ENCODE measurements at regions not wholly inside any gene's neighbourhood (a gene's known extent, or its start where the extent isn't known, plus 50 kb on each side); places are given as distances from the start of the nearest gene placed in this dataset.
"Not testable (repeated sequence)": the region's sequence is repeated elsewhere in the genome, so short reads cannot be mapped to it uniquely, and the experiment has no call there.

- H3K9me3 ChIP-seq (replicated peaks; ENCODE audit: control insufficient read depth, insufficient read depth, low read length); H3K79me2 ChIP-seq (ENCODE audit: control insufficient read depth, insufficient read depth, low read length); H4K20me1 ChIP-seq (replicated peaks; ENCODE audit: control insufficient read depth, extremely low read depth, insufficient read depth, low read length); H3K36me3 ChIP-seq (ENCODE audit: control insufficient read depth in 2 of 2, extremely low read depth in 1 of 2, insufficient read depth in 2 of 2, low read length in 2 of 2); POLR2A ChIA-PET; H2AFZ ChIP-seq (ENCODE audit: low read depth, low read length); H3K4me1 ChIP-seq (ENCODE audit: control insufficient read depth, extremely low read depth, insufficient read depth, low read length); intact Hi-C loops (cut with micrococcal nuclease); H3K9ac ChIP-seq (replicated peaks; ENCODE audit: extremely low read depth, insufficient read depth, low read length); dilution Hi-C loops (cut with MboI; ENCODE audit: extremely low pct_ligation_motif_present, low sequenced_read_pairs); CTCF ChIA-PET; H3K4me3 ChIP-seq (replicated peaks in 1 of 3; ENCODE audit: insufficient read depth in 1 of 3, low read depth in 1 of 3, low read length in 3 of 3); H3K27me3 ChIP-seq (ENCODE audit: control insufficient read depth in 2 of 2, insufficient read depth in 2 of 2, low read length in 2 of 2); H3K4me2 ChIP-seq (ENCODE audit: insufficient read depth, low read length); H3K9me1 ChIP-seq (replicated peaks; ENCODE audit: control insufficient read depth, extremely low read depth, insufficient read depth, low read length); H3K27ac ChIP-seq (ENCODE audit: insufficient read depth, low read depth, low read length): not testable (repeated sequence)
- FAIRE-seq (peak; percentile 98), DNase-seq (ENCODE audit: low read depth, low spot score) (peak; percentile 74)
- BruUV-seq (replicated peaks), result TSS peak; percentile 37
Measured at GRCh38 chr2:111356512-111357031, 235.9 kb downstream of the BCL2L11 start.

- H3K27ac ChIP-seq (ENCODE audit: insufficient read depth, low read depth, low read length); POLR2A ChIA-PET; dilution Hi-C loops (cut with MboI; ENCODE audit: extremely low pct_ligation_motif_present, low sequenced_read_pairs); H3K9me1 ChIP-seq (replicated peaks; ENCODE audit: control insufficient read depth, extremely low read depth, insufficient read depth, low read length); H3K9me3 ChIP-seq (replicated peaks; ENCODE audit: control insufficient read depth, insufficient read depth, low read length); H3K27me3 ChIP-seq (ENCODE audit: control insufficient read depth in 2 of 2, insufficient read depth in 2 of 2, low read length in 2 of 2); H2AFZ ChIP-seq (ENCODE audit: low read depth, low read length); H3K79me2 ChIP-seq (ENCODE audit: control insufficient read depth, insufficient read depth, low read length); H3K4me1 ChIP-seq (ENCODE audit: control insufficient read depth, extremely low read depth, insufficient read depth, low read length); H3K36me3 ChIP-seq (ENCODE audit: control insufficient read depth in 2 of 2, extremely low read depth in 1 of 2, insufficient read depth in 2 of 2, low read length in 2 of 2); H3K4me2 ChIP-seq (ENCODE audit: insufficient read depth, low read length); intact Hi-C loops (cut with micrococcal nuclease); H3K4me3 ChIP-seq (replicated peaks in 1 of 3; ENCODE audit: insufficient read depth in 1 of 3, low read depth in 1 of 3, low read length in 3 of 3); H3K9ac ChIP-seq (replicated peaks; ENCODE audit: extremely low read depth, insufficient read depth, low read length); H4K20me1 ChIP-seq (replicated peaks; ENCODE audit: control insufficient read depth, extremely low read depth, insufficient read depth, low read length); BruUV-seq (replicated peaks); CTCF ChIA-PET: not testable (repeated sequence)
- FAIRE-seq (peak; percentile 12), DNase-seq (ENCODE audit: low read depth, low spot score) (peak; percentile 28)
Measured at GRCh38 chr2:111365986-111366640, 245.4 kb downstream of the BCL2L11 start.

GRCh38 chr2:111366641-111367029, 245.9 kb downstream of the BCL2L11 start:
- H4K20me1 ChIP-seq (replicated peaks; ENCODE audit: control insufficient read depth, extremely low read depth, insufficient read depth, low read length); H3K4me3 ChIP-seq (replicated peaks in 1 of 3; ENCODE audit: insufficient read depth in 1 of 3, low read depth in 1 of 3, low read length in 3 of 3); intact Hi-C loops (cut with micrococcal nuclease); H3K36me3 ChIP-seq (ENCODE audit: control insufficient read depth in 2 of 2, extremely low read depth in 1 of 2, insufficient read depth in 2 of 2, low read length in 2 of 2); FAIRE-seq; H3K27me3 ChIP-seq (ENCODE audit: control insufficient read depth in 2 of 2, insufficient read depth in 2 of 2, low read length in 2 of 2); H3K9me1 ChIP-seq (replicated peaks; ENCODE audit: control insufficient read depth, extremely low read depth, insufficient read depth, low read length); BruUV-seq (replicated peaks); H2AFZ ChIP-seq (ENCODE audit: low read depth, low read length); H3K9me3 ChIP-seq (replicated peaks; ENCODE audit: control insufficient read depth, insufficient read depth, low read length); H3K4me2 ChIP-seq (ENCODE audit: insufficient read depth, low read length); dilution Hi-C loops (cut with MboI; ENCODE audit: extremely low pct_ligation_motif_present, low sequenced_read_pairs); POLR2A ChIA-PET; H3K27ac ChIP-seq (ENCODE audit: insufficient read depth, low read depth, low read length); DNase-seq (ENCODE audit: low read depth, low spot score); CTCF ChIA-PET; H3K79me2 ChIP-seq (ENCODE audit: control insufficient read depth, insufficient read depth, low read length); H3K4me1 ChIP-seq (ENCODE audit: control insufficient read depth, extremely low read depth, insufficient read depth, low read length); H3K9ac ChIP-seq (replicated peaks; ENCODE audit: extremely low read depth, insufficient read depth, low read length): not testable (repeated sequence)

GRCh38 chr2:111367080-111367479, 246.4 kb downstream of the BCL2L11 start:
- H3K27me3 ChIP-seq (ENCODE audit: control insufficient read depth in 2 of 2, insufficient read depth in 2 of 2, low read length in 2 of 2); H3K4me3 ChIP-seq (replicated peaks in 1 of 3; ENCODE audit: insufficient read depth in 1 of 3, low read depth in 1 of 3, low read length in 3 of 3); H3K4me1 ChIP-seq (ENCODE audit: control insufficient read depth, extremely low read depth, insufficient read depth, low read length); H3K9me1 ChIP-seq (replicated peaks; ENCODE audit: control insufficient read depth, extremely low read depth, insufficient read depth, low read length); H3K9me3 ChIP-seq (replicated peaks; ENCODE audit: control insufficient read depth, insufficient read depth, low read length); H4K20me1 ChIP-seq (replicated peaks; ENCODE audit: control insufficient read depth, extremely low read depth, insufficient read depth, low read length); H3K4me2 ChIP-seq (ENCODE audit: insufficient read depth, low read length); H3K27ac ChIP-seq (ENCODE audit: insufficient read depth, low read depth, low read length); H3K9ac ChIP-seq (replicated peaks; ENCODE audit: extremely low read depth, insufficient read depth, low read length); FAIRE-seq; POLR2A ChIA-PET; H2AFZ ChIP-seq (ENCODE audit: low read depth, low read length); H3K36me3 ChIP-seq (ENCODE audit: control insufficient read depth in 2 of 2, extremely low read depth in 1 of 2, insufficient read depth in 2 of 2, low read length in 2 of 2); CTCF ChIA-PET; DNase-seq (ENCODE audit: low read depth, low spot score); intact Hi-C loops (cut with micrococcal nuclease); H3K79me2 ChIP-seq (ENCODE audit: control insufficient read depth, insufficient read depth, low read length); dilution Hi-C loops (cut with MboI; ENCODE audit: extremely low pct_ligation_motif_present, low sequenced_read_pairs): not testable (repeated sequence)
- BruUV-seq (replicated peaks), result TSS peak; percentile 22
